WTC11 (cell line): ENCODE measurements at regions not wholly inside any gene's neighbourhood (a gene's known extent, or its start where the extent isn't known, plus 50 kb on each side); places are given as distances from the start of the nearest gene placed in this dataset.

Experiments
- ATAC-seq: fragments of 200-7000 bp; cut with Tn5 transposase; 2 replicates; pipeline ENCODE4 v1.10.0; 2021; ENCODE audit warnings: mild to moderate bottlenecking, moderate library complexity
- CTCF ChIA-PET: fragments of 300-600 bp; sonication (Branson Sonifier 250); formaldehyde crosslinking; loops from one replicate; lab custom pipeline; 2021; ENCODE audit warnings: antibody characterized with exemption; lab: Charles Lee
- POLR2A ChIA-PET: fragments of 350-600 bp; sonication (Branson Sonifier 250); formaldehyde crosslinking; loops from one replicate; lab custom pipeline; 2021; ENCODE audit warnings: antibody characterized with exemption; lab: Charles Lee
- DNase-seq: peaks from one replicate; pipeline ENCODE4 v3.0.0; 2021; ENCODE audit warnings: low spot score
- H3K27ac Mint-ChIP-seq: 2 replicates; pipeline ENCODE4 v1.8.0; 2021; ENCODE audit warnings: mixed read lengths
- H3K27me3 Mint-ChIP-seq: 2 replicates; pipeline ENCODE4 v1.8.0; 2021; ENCODE audit warnings: low read depth, mild to moderate bottlenecking, moderate library complexity, mixed read lengths
- H3K36me3 Mint-ChIP-seq: 2 replicates; pipeline ENCODE4 v1.8.0; 2021; ENCODE audit warnings: mixed read lengths
- H3K4me1 Mint-ChIP-seq: 2 replicates; pipeline ENCODE4 v1.8.0; 2022; ENCODE audit warnings: mixed read lengths
- H3K4me3 Mint-ChIP-seq: 2 replicates; pipeline ENCODE4 v1.8.0; 2021; ENCODE audit warnings: mild to moderate bottlenecking, moderate library complexity, mixed read lengths
- H3K9me3 Mint-ChIP-seq: 2 replicates; pipeline ENCODE4 v1.8.0; 2021; ENCODE audit warnings: mixed read lengths
- ATF1 ChIP-seq: sonication (generic); formaldehyde crosslinking; IDR thresholded peaks from 2 replicates; pipeline ENCODE4 v1.8.1; 2023; ENCODE audit warnings: mild to moderate bottlenecking, moderate library complexity, missing genetic modification reagents
- CBFB ChIP-seq: sonication (generic); formaldehyde crosslinking; IDR thresholded peaks from 2 replicates; pipeline ENCODE4 v1.8.1; 2022; ENCODE audit warnings: mild to moderate bottlenecking, low read depth, missing genetic modification reagents
- CDX4 ChIP-seq: fragments of 250-450 bp; sonication (Bioruptor Pico); IDR thresholded peaks from 2 replicates; pipeline ENCODE4 v1.9.0; 2021; ENCODE audit warnings: moderate library complexity, mild to moderate bottlenecking, inconsistent platforms, borderline replicate concordance
- ESRRA ChIP-seq: sonication (generic); formaldehyde crosslinking; IDR thresholded peaks from 2 replicates; pipeline ENCODE4 v1.8.1; 2022; ENCODE audit warnings: mild to moderate bottlenecking, missing genetic modification reagents, borderline replicate concordance
- FOXJ3 ChIP-seq: sonication (generic); formaldehyde crosslinking; IDR thresholded peaks from 2 replicates; pipeline ENCODE4 v1.9.0; 2021; ENCODE audit warnings: missing genetic modification reagents, mild to moderate bottlenecking, borderline replicate concordance
- JUN ChIP-seq: sonication (generic); formaldehyde crosslinking; IDR thresholded peaks from 2 replicates; pipeline ENCODE4 v1.8.0; 2023; ENCODE audit warnings: mild to moderate bottlenecking, missing genetic modification reagents
- NFE2L1 ChIP-seq: sonication (generic); formaldehyde crosslinking; IDR thresholded peaks from 2 replicates; pipeline ENCODE4 v1.8.1; 2023; ENCODE audit warnings: missing genetic modification reagents
- PREB ChIP-seq: sonication (generic); formaldehyde crosslinking; IDR thresholded peaks from 2 replicates; pipeline ENCODE4 v1.8.1; 2022; ENCODE audit warnings: mild to moderate bottlenecking, missing genetic modification reagents, moderate library complexity, borderline replicate concordance
- PRRX2 ChIP-seq: fragments of 250-450 bp; sonication (Bioruptor Pico); IDR thresholded peaks from 2 replicates; pipeline ENCODE4 v1.8.0; 2021; ENCODE audit warnings: mild to moderate bottlenecking
- SOX15 ChIP-seq: fragments of 250-450 bp; sonication (Bioruptor Pico); IDR thresholded peaks from 2 replicates; pipeline ENCODE4 v1.9.0; 2021; ENCODE audit warnings: mild to moderate bottlenecking
- ZNF121 ChIP-seq: sonication (generic); formaldehyde crosslinking; IDR thresholded peaks from 2 replicates; pipeline ENCODE4 v1.8.0; 2023; ENCODE audit warnings: missing genetic modification reagents
- ZNF219 ChIP-seq: sonication (generic); formaldehyde crosslinking; IDR thresholded peaks from 2 replicates; pipeline ENCODE4 v1.8.0; 2023; ENCODE audit warnings: missing genetic modification reagents, mild to moderate bottlenecking, borderline replicate concordance
- ZNF232 ChIP-seq: sonication (generic); formaldehyde crosslinking; IDR thresholded peaks from 2 replicates; pipeline ENCODE4 v1.8.0; 2022; ENCODE audit warnings: mild to moderate bottlenecking, missing genetic modification reagents
- ZNF396 ChIP-seq: fragments of 250-450 bp; sonication (Bioruptor Pico); IDR thresholded peaks from 2 replicates; pipeline ENCODE4 v1.8.0; 2021; ENCODE audit warnings: mild to moderate bottlenecking, moderate library complexity, borderline replicate concordance
- ZNF671 ChIP-seq: fragments of 250-450 bp; sonication (Bioruptor Pico); IDR thresholded peaks from 2 replicates; pipeline ENCODE4 v1.8.0; 2021; ENCODE audit warnings: mild to moderate bottlenecking
- TF ChIP-seq, protein P1 (sequence below): fragments of 250-450 bp; sonication (Bioruptor Pico); IDR thresholded peaks from 2 replicates; pipeline ENCODE4 v1.9.0; 2021; ENCODE audit warnings: mild to moderate bottlenecking, borderline replicate concordance
- TF ChIP-seq, protein P2 (sequence below): sonication (generic); formaldehyde crosslinking; IDR thresholded peaks from 2 replicates; pipeline ENCODE4 v1.8.0; 2022; ENCODE audit warnings: mild to moderate bottlenecking, missing genetic modification reagents
- TF ChIP-seq, protein P3 (sequence below): fragments of 250-450 bp; sonication (Bioruptor Pico); IDR thresholded peaks from 2 replicates; pipeline ENCODE4 v1.9.0; 2021; ENCODE audit warnings: mild to moderate bottlenecking

DNA sequence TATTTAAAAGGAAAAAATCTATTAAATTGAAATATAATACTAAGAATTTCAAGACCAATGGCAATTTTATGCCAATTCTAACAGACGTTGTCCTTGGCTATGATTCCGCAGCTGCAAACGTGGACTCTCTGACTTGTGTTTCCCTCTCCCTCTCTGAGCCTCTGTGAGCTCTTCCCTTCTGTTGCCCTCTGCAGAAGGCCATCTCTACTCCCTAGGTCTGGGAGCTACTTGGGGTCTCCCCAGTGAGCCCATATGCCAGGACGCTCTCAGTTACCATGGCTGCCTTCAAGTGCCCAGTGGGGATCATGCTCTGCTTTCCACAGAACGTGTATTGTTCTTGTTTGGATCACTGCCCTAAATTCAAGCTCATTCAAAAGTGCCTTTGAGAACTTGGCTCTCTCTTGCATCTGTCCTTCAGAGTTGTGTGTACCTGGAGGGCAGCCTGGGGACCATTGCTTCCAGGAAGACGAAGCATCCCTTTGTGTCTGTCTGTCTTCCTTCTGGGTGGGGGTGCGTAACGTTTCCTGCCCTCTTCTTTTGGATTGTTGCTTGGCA lies 97.5 kb upstream of the TSPAN2 start:
- no peaks in the 10 kb centered on the region for H3K27me3 Mint-ChIP-seq
- no peaks in the 10 kb centered on the region for H3K36me3 Mint-ChIP-seq
- POLR2A ChIA-PET, result no interaction called here
- H3K4me3 Mint-ChIP-seq, result no peak overlapping the region
- TF ChIP-seq CBFB (CRISPR knock-in tag) (no peak), ATF1 (CRISPR knock-in tag) (no peak), SOX15 (CRISPR knock-in tag) (no peak), PREB (CRISPR knock-in tag) (no peak), NFE2L1 (CRISPR knock-in tag) (no peak), FOXJ3 (CRISPR knock-in tag) (no peak), ZNF396 (no peak), ZNF219 (CRISPR knock-in tag) (no peak), ESRRA (CRISPR knock-in tag) (no peak)
- TF ChIP-seq, protein P1, sequence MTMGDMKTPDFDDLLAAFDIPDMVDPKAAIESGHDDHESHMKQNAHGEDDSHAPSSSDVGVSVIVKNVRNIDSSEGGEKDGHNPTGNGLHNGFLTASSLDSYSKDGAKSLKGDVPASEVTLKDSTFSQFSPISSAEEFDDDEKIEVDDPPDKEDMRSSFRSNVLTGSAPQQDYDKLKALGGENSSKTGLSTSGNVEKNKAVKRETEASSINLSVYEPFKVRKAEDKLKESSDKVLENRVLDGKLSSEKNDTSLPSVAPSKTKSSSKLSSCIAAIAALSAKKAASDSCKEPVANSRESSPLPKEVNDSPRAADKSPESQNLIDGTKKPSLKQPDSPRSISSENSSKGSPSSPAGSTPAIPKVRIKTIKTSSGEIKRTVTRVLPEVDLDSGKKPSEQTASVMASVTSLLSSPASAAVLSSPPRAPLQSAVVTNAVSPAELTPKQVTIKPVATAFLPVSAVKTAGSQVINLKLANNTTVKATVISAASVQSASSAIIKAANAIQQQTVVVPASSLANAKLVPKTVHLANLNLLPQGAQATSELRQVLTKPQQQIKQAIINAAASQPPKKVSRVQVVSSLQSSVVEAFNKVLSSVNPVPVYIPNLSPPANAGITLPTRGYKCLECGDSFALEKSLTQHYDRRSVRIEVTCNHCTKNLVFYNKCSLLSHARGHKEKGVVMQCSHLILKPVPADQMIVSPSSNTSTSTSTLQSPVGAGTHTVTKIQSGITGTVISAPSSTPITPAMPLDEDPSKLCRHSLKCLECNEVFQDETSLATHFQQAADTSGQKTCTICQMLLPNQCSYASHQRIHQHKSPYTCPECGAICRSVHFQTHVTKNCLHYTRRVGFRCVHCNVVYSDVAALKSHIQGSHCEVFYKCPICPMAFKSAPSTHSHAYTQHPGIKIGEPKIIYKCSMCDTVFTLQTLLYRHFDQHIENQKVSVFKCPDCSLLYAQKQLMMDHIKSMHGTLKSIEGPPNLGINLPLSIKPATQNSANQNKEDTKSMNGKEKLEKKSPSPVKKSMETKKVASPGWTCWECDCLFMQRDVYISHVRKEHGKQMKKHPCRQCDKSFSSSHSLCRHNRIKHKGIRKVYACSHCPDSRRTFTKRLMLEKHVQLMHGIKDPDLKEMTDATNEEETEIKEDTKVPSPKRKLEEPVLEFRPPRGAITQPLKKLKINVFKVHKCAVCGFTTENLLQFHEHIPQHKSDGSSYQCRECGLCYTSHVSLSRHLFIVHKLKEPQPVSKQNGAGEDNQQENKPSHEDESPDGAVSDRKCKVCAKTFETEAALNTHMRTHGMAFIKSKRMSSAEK, result no peak
- TF ChIP-seq, protein P2, sequence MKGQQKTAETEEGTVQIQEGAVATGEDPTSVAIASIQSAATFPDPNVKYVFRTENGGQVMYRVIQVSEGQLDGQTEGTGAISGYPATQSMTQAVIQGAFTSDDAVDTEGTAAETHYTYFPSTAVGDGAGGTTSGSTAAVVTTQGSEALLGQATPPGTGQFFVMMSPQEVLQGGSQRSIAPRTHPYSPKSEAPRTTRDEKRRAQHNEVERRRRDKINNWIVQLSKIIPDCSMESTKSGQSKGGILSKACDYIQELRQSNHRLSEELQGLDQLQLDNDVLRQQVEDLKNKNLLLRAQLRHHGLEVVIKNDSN (CRISPR knock-in tag), result no peak
- no peak for DNase-seq
- peaks cover 6% of the 10 kb centered on the region for H3K4me1 Mint-ChIP-seq
- no peak overlapping the region for H3K27ac Mint-ChIP-seq
- ATAC-seq, result no peak
- CTCF ChIA-PET, result interaction anchor here (1.2 kb wide), 1 partner anchor 47 kb away, joined by 4 read pairs; no protein-coding TSS in a partner anchor
- H3K9me3 Mint-ChIP-seq, result peaks cover 4% of the 10 kb centered on the region; the same call in 1 of the 2 replicates

DNA sequence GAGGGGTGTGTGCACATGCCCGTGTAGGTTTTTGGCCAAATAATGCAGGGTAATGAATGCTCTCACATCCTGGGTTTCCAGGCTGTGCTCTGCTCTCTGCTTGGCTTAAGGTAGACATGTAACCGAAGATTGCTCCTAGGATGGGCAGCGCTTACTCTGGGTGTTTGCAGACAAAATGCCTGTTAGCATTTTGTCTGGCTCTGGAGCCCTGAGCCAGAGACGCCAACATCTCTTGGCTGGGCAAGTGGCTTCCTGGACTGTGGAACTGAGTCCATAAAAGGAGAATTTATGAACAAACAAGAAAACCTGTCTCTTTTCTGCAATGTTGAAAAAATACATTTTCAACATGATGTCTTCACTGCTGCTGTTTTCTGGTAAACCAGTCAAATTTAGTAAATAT lies 96.0 kb upstream of the TSPAN2 start:
- Mint-ChIP-seq H3K27me3 (no peaks in the 10 kb centered on the region), H3K4me3 (no peak overlapping the region), H3K9me3 (peaks cover 4% of the 10 kb centered on the region; the same call in 1 of the 2 replicates), H3K36me3 (no peaks in the 10 kb centered on the region), H3K4me1 (peaks cover 6% of the 10 kb centered on the region), H3K27ac (no peak overlapping the region)
- CTCF ChIA-PET, result interaction anchor here (3.4 kb wide), 1 partner anchor 47 kb away, joined by 29 read pairs; no protein-coding TSS in a partner anchor
- DNase-seq (no peak), ATAC-seq (no peak)
- POLR2A ChIA-PET, result no interaction called here
- TF ChIP-seq CDX4 (CRISPR knock-in tag) (no peak), JUN (no peak), ESRRA (CRISPR knock-in tag) (no peak), ZNF232 (CRISPR knock-in tag) (no peak), ZNF121 (no peak), PRRX2 (CRISPR knock-in tag) (no peak), ZNF671 (CRISPR knock-in tag) (no peak)
- TF ChIP-seq, protein P3, sequence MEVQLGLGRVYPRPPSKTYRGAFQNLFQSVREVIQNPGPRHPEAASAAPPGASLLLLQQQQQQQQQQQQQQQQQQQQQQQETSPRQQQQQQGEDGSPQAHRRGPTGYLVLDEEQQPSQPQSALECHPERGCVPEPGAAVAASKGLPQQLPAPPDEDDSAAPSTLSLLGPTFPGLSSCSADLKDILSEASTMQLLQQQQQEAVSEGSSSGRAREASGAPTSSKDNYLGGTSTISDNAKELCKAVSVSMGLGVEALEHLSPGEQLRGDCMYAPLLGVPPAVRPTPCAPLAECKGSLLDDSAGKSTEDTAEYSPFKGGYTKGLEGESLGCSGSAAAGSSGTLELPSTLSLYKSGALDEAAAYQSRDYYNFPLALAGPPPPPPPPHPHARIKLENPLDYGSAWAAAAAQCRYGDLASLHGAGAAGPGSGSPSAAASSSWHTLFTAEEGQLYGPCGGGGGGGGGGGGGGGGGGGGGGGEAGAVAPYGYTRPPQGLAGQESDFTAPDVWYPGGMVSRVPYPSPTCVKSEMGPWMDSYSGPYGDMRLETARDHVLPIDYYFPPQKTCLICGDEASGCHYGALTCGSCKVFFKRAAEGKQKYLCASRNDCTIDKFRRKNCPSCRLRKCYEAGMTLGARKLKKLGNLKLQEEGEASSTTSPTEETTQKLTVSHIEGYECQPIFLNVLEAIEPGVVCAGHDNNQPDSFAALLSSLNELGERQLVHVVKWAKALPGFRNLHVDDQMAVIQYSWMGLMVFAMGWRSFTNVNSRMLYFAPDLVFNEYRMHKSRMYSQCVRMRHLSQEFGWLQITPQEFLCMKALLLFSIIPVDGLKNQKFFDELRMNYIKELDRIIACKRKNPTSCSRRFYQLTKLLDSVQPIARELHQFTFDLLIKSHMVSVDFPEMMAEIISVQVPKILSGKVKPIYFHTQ (CRISPR knock-in tag), result no peak
- TF ChIP-seq, all 79 proteins: peak for 0
